OCI-LY3 (cell line): ENCODE measurements at regions not wholly inside any gene's neighbourhood (a gene's known extent, or its start where the extent isn't known, plus 50 kb on each side); places are given as distances from the start of the nearest gene placed in this dataset.

Source experiments
- H2AFZ ChIP-seq: fragments of 200-600, 300-600 bp; shearing (Covaris generic); 2 replicates; pipeline ENCODE4 v1.6.0; 2014; ENCODE audit warnings: antibody characterized with exemption, low read depth, low read length
- H3K27ac ChIP-seq: fragments of 200-600, 300-600 bp; sonication (generic); 2 replicates; pipeline ENCODE4 v1.5.1; 2014; ENCODE audit warnings: mild to moderate bottlenecking, low read length, moderate library complexity, mixed read lengths
- H3K27me3 ChIP-seq: fragments of 200-600, 300-600 bp; sonication (generic); 2 replicates; pipeline ENCODE4 v1.6.1; 2014; ENCODE audit warnings: low read depth, low read length, mixed read lengths
- H3K36me3 ChIP-seq: fragments of 200-600, 300-600 bp; sonication (generic); replicated peaks from 2 replicates; pipeline ENCODE3; 2014; ENCODE audit warnings: low read depth, low read length, mixed read lengths
- H3K4me1 ChIP-seq: fragments of 300-600, 200-600 bp; sonication (generic); 2 replicates; pipeline ENCODE4 v1.6.1; 2014; ENCODE audit warnings: low read length, mixed read lengths
- H3K4me2 ChIP-seq: fragments of 200-600, 300-600 bp; sonication (generic); 2 replicates; pipeline ENCODE4 v1.6.1; 2014; ENCODE audit warnings: low read length, mixed read lengths
- H3K4me3 ChIP-seq: fragments of 300-600, 200-600 bp; sonication (generic); 2 replicates; pipeline ENCODE4 v1.5.1; 2014; ENCODE audit warnings: antibody characterized with exemption, mild to moderate bottlenecking, low read length, moderate library complexity
- H3K79me2 ChIP-seq: fragments of 300-600, 200-600 bp; shearing (Covaris generic); 2 replicates; pipeline ENCODE4 v1.6.1; 2014; ENCODE audit warnings: mild to moderate bottlenecking, low read length, mixed read lengths
- H3K9ac ChIP-seq: fragments of 300-600, 200-600 bp; shearing (Covaris generic); 2 replicates; pipeline ENCODE4 v1.6.0; 2014; ENCODE audit warnings: mild to moderate bottlenecking, low read length, moderate library complexity
- H3K9me3 ChIP-seq: fragments of 200-600, 300-600 bp; shearing (Covaris generic); 2 replicates; pipeline ENCODE4 v1.6.1; 2014; ENCODE audit warnings: low read length, mixed read lengths; ENCODE audit not compliant: insufficient read depth
- H4K20me1 ChIP-seq: fragments of 200-600, 300-600 bp; sonication (generic); 2 replicates; pipeline ENCODE4 v1.6.1; 2016; ENCODE audit warnings: low read length, mixed read lengths; ENCODE audit not compliant: insufficient read depth
- EZH2phosphoT487 ChIP-seq: fragments of 200-600 bp; shearing (Covaris generic); IDR thresholded peaks from 2 replicates; pipeline ENCODE4 v1.6.1; 2018; ENCODE audit warnings: antibody characterized with exemption, mixed run types, low read depth
- TF ChIP-seq, protein P1 (sequence below): fragments of 200-600, 300-600 bp; sonication (generic); IDR thresholded peaks from 2 replicates; pipeline ENCODE4 v1.5.1; 2014; ENCODE audit warnings: antibody characterized with exemption, low read length, low read depth

DNA sequence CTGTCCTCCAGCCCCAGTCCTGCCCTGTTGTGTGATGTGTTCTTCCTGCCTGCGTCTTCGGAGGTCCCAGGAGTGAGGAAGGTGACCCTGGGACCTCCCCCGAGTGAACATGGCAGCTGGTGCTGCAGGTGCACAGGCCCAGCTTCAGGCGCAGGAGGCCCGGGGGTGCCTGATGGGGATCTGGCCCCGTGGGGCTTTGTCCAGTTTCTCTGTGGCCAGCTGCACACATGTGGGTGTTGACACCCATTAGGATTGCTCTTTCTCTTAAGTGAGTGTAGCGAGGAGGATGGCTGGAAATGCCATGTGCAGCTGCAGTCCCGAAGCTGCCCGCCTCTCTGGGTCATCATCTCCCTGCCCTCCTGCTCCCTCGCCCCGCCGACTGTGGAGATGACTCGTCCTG lies 1279.7 kb downstream of the BRD1 start:
- H4K20me1 ChIP-seq, result no peaks in the 10 kb centered on the region
- no peak overlapping the region for H3K9ac ChIP-seq
- H3K27me3 ChIP-seq, result no peaks in the 10 kb centered on the region

DNA sequence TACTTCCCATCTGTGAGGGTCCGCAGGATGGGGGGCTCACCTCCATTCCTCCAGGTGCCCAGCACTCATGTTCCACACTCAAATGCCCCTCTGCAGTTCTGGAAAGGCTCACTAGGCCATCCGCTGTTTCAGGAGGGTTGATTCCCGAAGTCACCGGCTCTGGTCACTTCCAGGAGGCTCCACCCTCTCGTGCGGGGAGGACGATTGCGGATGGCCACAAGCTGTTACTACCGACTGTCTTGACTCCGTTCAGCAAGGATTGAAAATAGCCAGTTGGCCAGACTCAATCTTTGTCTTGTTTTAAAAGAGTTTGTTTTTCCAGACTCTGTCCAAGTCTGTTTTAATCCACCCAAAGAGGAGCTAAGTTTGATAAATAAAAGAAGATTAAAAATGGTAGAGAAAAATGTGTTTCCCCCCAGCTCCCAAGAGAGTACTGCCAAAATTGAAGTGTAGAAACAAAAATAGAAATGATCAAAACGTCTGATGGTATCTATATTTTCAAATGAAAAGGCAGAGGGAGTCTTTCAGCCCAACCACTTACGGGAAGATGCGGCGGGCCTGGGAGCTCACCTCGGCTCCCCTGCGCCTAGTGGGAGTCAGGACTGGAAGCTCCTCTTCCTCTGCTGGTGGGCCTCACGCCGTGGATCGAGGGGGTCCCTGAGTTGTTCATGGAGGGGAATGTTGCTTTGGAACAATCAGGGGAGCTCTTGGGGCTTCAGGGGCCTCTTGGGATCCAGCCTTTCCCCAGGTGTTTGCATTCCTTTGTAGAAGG lies 1280.8 kb downstream of the BRD1 start:
- no peaks in the 10 kb centered on the region for H3K4me1 ChIP-seq
- no peak overlapping the region for H3K4me3 ChIP-seq
- H3K79me2 ChIP-seq, result no peaks in the 10 kb centered on the region
- no peak overlapping the region for H3K27ac ChIP-seq
- H4K20me1 ChIP-seq, result no peaks in the 10 kb centered on the region
- no peaks in the 10 kb centered on the region for H3K9me3 ChIP-seq
- H3K4me2 ChIP-seq, result no peak overlapping the region
- no peaks in the 10 kb centered on the region for H3K36me3 ChIP-seq
- TF ChIP-seq, protein P1, sequence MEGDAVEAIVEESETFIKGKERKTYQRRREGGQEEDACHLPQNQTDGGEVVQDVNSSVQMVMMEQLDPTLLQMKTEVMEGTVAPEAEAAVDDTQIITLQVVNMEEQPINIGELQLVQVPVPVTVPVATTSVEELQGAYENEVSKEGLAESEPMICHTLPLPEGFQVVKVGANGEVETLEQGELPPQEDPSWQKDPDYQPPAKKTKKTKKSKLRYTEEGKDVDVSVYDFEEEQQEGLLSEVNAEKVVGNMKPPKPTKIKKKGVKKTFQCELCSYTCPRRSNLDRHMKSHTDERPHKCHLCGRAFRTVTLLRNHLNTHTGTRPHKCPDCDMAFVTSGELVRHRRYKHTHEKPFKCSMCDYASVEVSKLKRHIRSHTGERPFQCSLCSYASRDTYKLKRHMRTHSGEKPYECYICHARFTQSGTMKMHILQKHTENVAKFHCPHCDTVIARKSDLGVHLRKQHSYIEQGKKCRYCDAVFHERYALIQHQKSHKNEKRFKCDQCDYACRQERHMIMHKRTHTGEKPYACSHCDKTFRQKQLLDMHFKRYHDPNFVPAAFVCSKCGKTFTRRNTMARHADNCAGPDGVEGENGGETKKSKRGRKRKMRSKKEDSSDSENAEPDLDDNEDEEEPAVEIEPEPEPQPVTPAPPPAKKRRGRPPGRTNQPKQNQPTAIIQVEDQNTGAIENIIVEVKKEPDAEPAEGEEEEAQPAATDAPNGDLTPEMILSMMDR, result no peak
- H3K9ac ChIP-seq, result no peak overlapping the region
- no peaks in the 10 kb centered on the region for H3K27me3 ChIP-seq
- H2AFZ ChIP-seq, result no peak overlapping the region

More for the DNA sequence above, 1279.7 kb downstream of the BRD1 start:
- Histone ChIP-seq H2AFZ (no peak overlapping the region), H3K79me2 (no peaks in the 10 kb centered on the region), H3K36me3 (no peaks in the 10 kb centered on the region), H3K27ac (no peak overlapping the region), H3K9me3 (no peaks in the 10 kb centered on the region), H3K4me1 (no peaks in the 10 kb centered on the region), H3K4me3 (no peak overlapping the region), H3K4me2 (no peak overlapping the region)
- TF ChIP-seq, protein P1, result no peak
- TF ChIP-seq EZH2phosphoT487, result no peak

DNA sequence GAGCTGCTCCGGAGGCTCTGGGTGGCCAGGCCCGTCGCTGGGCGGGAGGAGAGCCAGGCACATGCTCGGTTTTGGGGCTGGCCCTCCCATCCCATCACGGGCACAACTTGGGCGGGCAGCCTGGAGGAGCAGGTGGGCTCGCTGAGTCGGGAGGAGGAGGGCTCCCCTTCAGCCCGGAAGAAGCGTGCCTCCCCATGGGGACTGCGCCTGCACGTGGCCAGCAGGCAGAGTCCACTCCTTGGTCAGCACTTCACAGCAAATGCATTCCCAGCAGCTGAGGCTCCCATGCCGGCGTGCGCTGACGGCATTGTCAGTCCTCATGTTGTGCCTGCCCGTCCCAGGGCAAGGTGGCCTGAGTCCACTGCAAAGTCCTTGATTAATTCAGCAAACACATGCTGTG lies 1281.7 kb downstream of the BRD1 start:
- Histone ChIP-seq H3K9me3 (no peaks in the 10 kb centered on the region), H4K20me1 (no peaks in the 10 kb centered on the region), H3K27me3 (no peaks in the 10 kb centered on the region), H3K79me2 (no peaks in the 10 kb centered on the region), H3K9ac (no peak overlapping the region), H3K4me1 (no peaks in the 10 kb centered on the region), H3K4me2 (no peak overlapping the region), H3K27ac (no peak overlapping the region), H3K4me3 (no peak overlapping the region), H3K36me3 (no peaks in the 10 kb centered on the region), H2AFZ (no peak overlapping the region)
- TF ChIP-seq, protein P1, result no peak

DNA sequence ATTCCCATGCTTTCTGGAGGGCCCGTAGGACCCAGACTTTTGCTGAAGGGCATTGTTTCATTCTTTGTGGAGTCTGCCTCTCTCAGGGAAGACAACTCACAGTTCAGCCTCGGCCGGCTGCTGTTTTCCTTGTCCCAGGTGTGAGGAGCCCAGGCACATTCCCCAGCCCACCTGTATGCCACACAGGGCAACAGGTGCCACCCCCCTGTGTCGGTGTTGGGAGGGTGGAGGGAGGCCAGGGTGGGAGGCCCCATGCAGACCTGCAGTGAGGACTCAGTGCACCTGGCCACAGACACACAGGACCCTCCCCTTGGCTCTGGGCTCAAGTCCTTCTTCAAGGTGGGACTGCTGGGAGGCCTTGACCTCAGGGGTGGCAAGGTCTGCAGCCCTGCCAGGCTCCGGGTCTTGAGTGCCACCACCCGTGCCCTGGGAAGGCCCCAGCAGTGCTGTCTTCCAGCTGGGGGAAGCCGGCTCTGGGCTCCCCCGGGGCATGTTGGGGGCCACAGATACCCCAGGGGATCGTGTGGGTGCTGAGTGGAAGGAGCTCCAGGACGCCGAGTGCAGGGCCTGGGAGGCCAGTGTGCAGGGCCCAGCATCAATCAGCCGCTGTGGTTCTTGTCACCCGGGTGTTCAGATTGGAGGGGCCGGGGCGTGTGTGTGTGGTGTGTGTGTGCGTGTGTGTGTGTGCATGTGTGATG lies 1286.1 kb downstream of the BRD1 start:
- no peaks in the 10 kb centered on the region for H3K4me1 ChIP-seq
- H3K36me3 ChIP-seq, result no peaks in the 10 kb centered on the region
- H2AFZ ChIP-seq, result no peak overlapping the region
- H4K20me1 ChIP-seq, result no peaks in the 10 kb centered on the region
- no peak overlapping the region for H3K4me2 ChIP-seq
- no peak overlapping the region for H3K4me3 ChIP-seq
- TF ChIP-seq EZH2phosphoT487, result no peak
- TF ChIP-seq, protein P1, result no peak
- H3K79me2 ChIP-seq, result no peaks in the 10 kb centered on the region
- no peaks in the 10 kb centered on the region for H3K27me3 ChIP-seq
- H3K27ac ChIP-seq, result no peak overlapping the region
- no peaks in the 10 kb centered on the region for H3K9me3 ChIP-seq
- H3K9ac ChIP-seq, result no peak overlapping the region
